CD4-positive, alpha-beta T cell (primary cell): ENCODE measurements at regions not wholly inside any gene's neighbourhood (a gene's known extent, or its start where the extent isn't known, plus 50 kb on each side); places are given as distances from the start of the nearest gene placed in this dataset.

ENCODE experiments used
- ATAC-seq: fragments of 200-7000 bp; cut with Tn5 transposase; one replicate; pipeline ENCODE4 v1.10.0; 2022; ENCODE audit warnings: mild to moderate bottlenecking; ENCODE audit not compliant: poor library complexity
- CTCF ChIA-PET: fragments of 350-600 bp; sonication (Branson Sonifier 250); formaldehyde crosslinking; loops from one replicate; lab custom pipeline; 2021; ENCODE audit warnings: antibody characterized with exemption, inconsistent platforms; lab: Charles Lee
- POLR2A ChIA-PET: fragments of 350-600 bp; sonication (Branson Sonifier 250); formaldehyde crosslinking; loops from one replicate; lab custom pipeline; 2021; ENCODE audit warnings: antibody characterized with exemption, inconsistent platforms; lab: Charles Lee
- DNase-seq, 14 experiments: peaks; one replicate each; pipeline ENCODE4 v3.0.0-alpha.2; 2013 to 2020; ENCODE audit warnings: mixed read lengths in 2 of 14
- H3K27ac ChIP-seq, 2 donors: one replicate each; pipeline versions ENCODE4 v1.5.1 to v1.7.0; 2013; ENCODE audit warnings: low read length in 2 of 2, low read depth in 1 of 2, mild to moderate bottlenecking in 1 of 2
- H3K27me3 ChIP-seq, 2 experiments: 1 replicate in 1 of 2; 2 replicates in 1 of 2; pipeline versions ENCODE4 v1.6.1 to v1.7.0; 2013; ENCODE audit warnings: low read length in 2 of 2, control low read depth in 1 of 2, mild to moderate bottlenecking in 1 of 2, moderate library complexity in 1 of 2; ENCODE audit not compliant: insufficient read depth in 2 of 2, control insufficient read depth in 1 of 2
- H3K36me3 ChIP-seq: one replicate; pipeline ENCODE4 v1.6.1; 2013; ENCODE audit warnings: low read length, control low read depth; ENCODE audit not compliant: insufficient read depth
- H3K4me1 ChIP-seq: one replicate; pipeline ENCODE4 v1.6.1; 2013; ENCODE audit warnings: low read length, control low read depth; ENCODE audit not compliant: insufficient read depth
- H3K4me3 ChIP-seq: one replicate; pipeline ENCODE4 v1.5.1; 2013; ENCODE audit warnings: mild to moderate bottlenecking, low read length, moderate library complexity
- H3K9me3 ChIP-seq, 2 experiments: 1 replicate in 1 of 2; 2 replicates in 1 of 2; pipeline versions ENCODE4 v1.6.1 to v1.7.0; 2013; ENCODE audit warnings: low read length in 2 of 2, mild to moderate bottlenecking in 2 of 2, control low read depth in 1 of 2, moderate library complexity in 1 of 2; ENCODE audit not compliant: control insufficient read depth in 1 of 2, insufficient read depth in 1 of 2
- H3K27ac Mint-ChIP-seq: one replicate; pipeline ENCODE4 v1.8.0; 2020; ENCODE audit warnings: mixed read lengths
- H3K27me3 Mint-ChIP-seq: one replicate; pipeline ENCODE4 v1.8.0; 2021; ENCODE audit warnings: mixed read lengths
- H3K36me3 Mint-ChIP-seq: one replicate; pipeline ENCODE4 v1.8.0; 2021; ENCODE audit warnings: low read depth, mixed read lengths
- H3K4me1 Mint-ChIP-seq: one replicate; pipeline ENCODE4 v1.8.0; 2021; ENCODE audit warnings: low read depth, mixed read lengths
- H3K4me3 Mint-ChIP-seq: one replicate; pipeline ENCODE4 v1.8.0; 2020; ENCODE audit warnings: mild to moderate bottlenecking, mixed read lengths
- H3K9me3 Mint-ChIP-seq: one replicate; pipeline ENCODE4 v1.8.0; 2020; ENCODE audit warnings: mixed read lengths
- CTCF ChIP-seq: fragments of 200-600 bp; IDR thresholded peaks from one replicate; pipeline ENCODE4 v1.8.0; 2022; ENCODE audit warnings: antibody characterized with exemption, mild to moderate bottlenecking
- intact Hi-C, 2 experiments: fragments of 100-400 bp; cut with DNase I in 1 of 2; cut with micrococcal nuclease in 1 of 2; formaldehyde crosslinking; loops; one replicate each; pipeline versions ENCODE4 v1.15.1 to v1.9.0; 2023 to 2025; cut with DNase I, micrococcal nuclease

GRCh38 chr11:13209379-13209778 is 68.2 kb upstream of the BMAL1 start:
- H3K36me3 Mint-ChIP-seq, result no peaks in the 10 kb centered on the region
- Histone ChIP-seq H3K36me3 (no peaks in the 10 kb centered on the region), H3K4me1 (peaks cover 14% of the 10 kb centered on the region), H3K27me3 (no peaks in the 10 kb centered on the region), H3K4me3 (no peak overlapping the region), H3K9me3 (no peaks in the 10 kb centered on the region), H3K27ac (no peak overlapping the region)
- peaks cover 35% of the 10 kb centered on the region for H3K4me1 Mint-ChIP-seq
- no peak for TF ChIP-seq CTCF
- no peak for ATAC-seq
- ChIA-PET CTCF (interaction anchor here (1.1 to 2.5 kb wide), 2 partner anchors 13 to 126 kb away, joined by 4 to 6 read pairs; no protein-coding TSS in a partner anchor), POLR2A (no interaction called here)
- intact Hi-C loops, result loop anchor here in 1 of 2 experiments (2.0 kb wide), 1 partner anchor 135 kb away; no protein-coding TSS in a partner anchor
- no peaks in the 10 kb centered on the region for H3K27me3 Mint-ChIP-seq
- no peak overlapping the region for H3K27ac Mint-ChIP-seq
- no peak for DNase-seq
- no peaks in the 10 kb centered on the region for H3K9me3 Mint-ChIP-seq
- H3K4me3 Mint-ChIP-seq, result no peak overlapping the region

- H3K27ac ChIP-seq, result no peak overlapping the region
- Mint-ChIP-seq H3K9me3 (no peaks in the 10 kb centered on the region), H3K36me3 (no peaks in the 10 kb centered on the region), H3K4me3 (no peak overlapping the region), H3K27me3 (no peaks in the 10 kb centered on the region), H3K27ac (no peak overlapping the region), H3K4me1 (peaks cover 31% of the 10 kb centered on the region)
- POLR2A ChIA-PET, result no interaction called here
- intact Hi-C loops, result loop anchor here (1.0 to 10.0 kb wide), 3 partner anchors 28 to 254 kb away; partner anchors contain the start of gene BTBD10 (in 1 of the 2)
- no peaks in the 10 kb centered on the region for H3K27me3 ChIP-seq
- H3K9me3 ChIP-seq, result no peaks in the 10 kb centered on the region
- CTCF ChIA-PET, result interaction anchor here (2.5 kb wide), 1 partner anchor 125 kb away, joined by 6 read pairs; no protein-coding TSS in a partner anchor
- no peak overlapping the region for H3K4me3 ChIP-seq
- H3K36me3 ChIP-seq, result no peaks in the 10 kb centered on the region
- H3K4me1 ChIP-seq, result peaks cover 14% of the 10 kb centered on the region
- DNase-seq (peak in 6 of 14 experiments; percentile 17 to 59 (median 30)), ATAC-seq (no peak)
- peak; percentile 38 for TF ChIP-seq CTCF
These were observed 67.2 kb upstream of the BMAL1 start for GRCh38 chr11:13210424-13210823.

- Mint-ChIP-seq H3K27me3 (no peaks in the 10 kb centered on the region), H3K9me3 (no peaks in the 10 kb centered on the region), H3K27ac (no peak overlapping the region), H3K4me1 (peaks cover 1% of the 10 kb centered on the region), H3K36me3 (no peaks in the 10 kb centered on the region), H3K4me3 (no peak overlapping the region)
- ATAC-seq, result no peak
- no peaks in the 10 kb centered on the region for H3K36me3 ChIP-seq
- H3K27me3 ChIP-seq, result no peaks in the 10 kb centered on the region
- no peak overlapping the region for H3K4me3 ChIP-seq
- intact Hi-C loops, result loop anchor here in 1 of 2 experiments (10.0 kb wide), 1 partner anchor 251 kb away; the partner anchor contains the start of gene BTBD10
- DNase-seq, result no peak
- no peaks in the 10 kb centered on the region for H3K4me1 ChIP-seq
- H3K9me3 ChIP-seq, result no peaks in the 10 kb centered on the region
- ChIA-PET CTCF (no interaction called here), POLR2A (no interaction called here)
- no peak for TF ChIP-seq CTCF
- no peak overlapping the region for H3K27ac ChIP-seq
These were observed 63.3 kb upstream of the BMAL1 start for GRCh38 chr11:13214276-13214675.
